B cell (primary cell): ENCODE measurements at regions not wholly inside any gene's neighbourhood (a gene's known extent, or its start where the extent isn't known, plus 50 kb on each side); places are given as distances from the start of the nearest gene placed in this dataset.

Experiments
- CTCF ChIP-seq: fragments of 200-600 bp; IDR thresholded peaks from one replicate; pipeline ENCODE4 v1.8.0; 2022; ENCODE audit warnings: antibody characterized with exemption, mild to moderate bottlenecking
- EZH2 ChIP-seq: IDR thresholded peaks from 2 replicates; pipeline ENCODE4 v1.6.1; 2012; ENCODE audit warnings: borderline replicate concordance, low read depth, mild to moderate bottlenecking, moderate library complexity, low read length; ENCODE audit not compliant: insufficient read depth, poor library complexity, severe bottlenecking

- TF ChIP-seq EZH2 (no peak), CTCF (no peak)
Measured at GRCh38 chr13:107118506-107118905, 550.6 kb upstream of the ARGLU1 start.
